A673 (cell line): ENCODE measurements at regions not wholly inside any gene's neighbourhood (a gene's known extent, or its start where the extent isn't known, plus 50 kb on each side); places are given as distances from the start of the nearest gene placed in this dataset.

Experiments used
- BruUV-seq: library from RNA; stranded (reverse); fragments of 400-500 nt; replicated peaks from 2 replicates; lab custom pipeline; 2021; lab: Mats Ljungman, UMichigan
- CTCF ChIA-PET: fragments of 300-600 bp; sonication (Branson Sonifier 250); formaldehyde crosslinking; loops from one replicate; lab custom pipeline; 2022; ENCODE audit warnings: antibody characterized with exemption; lab: Charles Lee
- POLR2A ChIA-PET: fragments of 300-600 bp; sonication (Branson Sonifier 250); formaldehyde crosslinking; loops from one replicate; lab custom pipeline; 2022; ENCODE audit warnings: antibody characterized with exemption; ENCODE audit not compliant: low non-redundant PET; lab: Charles Lee
- DNase-seq: peaks from one replicate; pipeline ENCODE4 v3.0.0-alpha.2; 2015; ENCODE audit warnings: low spot score
- H3K27ac ChIP-seq: fragments of 200-600 bp; sonication (generic); 2 replicates; pipeline ENCODE4 v1.5.1; 2016; ENCODE audit warnings: mixed run types, low read depth, mild to moderate bottlenecking, mixed read lengths, antibody characterized with exemption, low read length; ENCODE audit not compliant: poor library complexity, severe bottlenecking
- H3K27me3 ChIP-seq: fragments of 200-600 bp; sonication (generic); replicated peaks from 2 replicates; pipeline ENCODE4 v1.6.1; 2017; ENCODE audit warnings: mixed run types, low read depth, mild to moderate bottlenecking, mixed read lengths, antibody characterized with exemption, low read length; ENCODE audit not compliant: insufficient read depth, poor library complexity
- H3K36me3 ChIP-seq: fragments of 200-600 bp; sonication (generic); 2 replicates; pipeline ENCODE4 v1.6.1; 2016; ENCODE audit warnings: mixed run types, mild to moderate bottlenecking, mixed read lengths, antibody characterized with exemption, low read length; ENCODE audit not compliant: insufficient read depth, poor library complexity, severe bottlenecking
- H3K4me1 ChIP-seq: fragments of 200-600 bp; sonication (generic); 2 replicates; pipeline ENCODE4 v1.6.1; 2017; ENCODE audit warnings: mixed run types, mild to moderate bottlenecking, mixed read lengths, antibody characterized with exemption, low read length; ENCODE audit not compliant: insufficient read depth, poor library complexity, severe bottlenecking
- H3K4me3 ChIP-seq: fragments of 200-600 bp; sonication (generic); 2 replicates; pipeline ENCODE4 v1.5.1; 2016; ENCODE audit warnings: low read depth, mixed run types, mild to moderate bottlenecking, mixed read lengths, low read length; ENCODE audit not compliant: poor library complexity, severe bottlenecking
- H3K9me3 ChIP-seq: fragments of 200-600 bp; sonication (generic); 2 replicates; pipeline ENCODE4 v1.6.1; 2016; ENCODE audit warnings: mixed run types, low read depth, mild to moderate bottlenecking, mixed read lengths, antibody characterized with exemption, low read length; ENCODE audit not compliant: poor library complexity, severe bottlenecking
- EZH2 ChIP-seq: fragments of 200-600 bp; sonication (generic); IDR thresholded peaks from 2 replicates; pipeline ENCODE4 v1.6.1; 2017; ENCODE audit warnings: borderline replicate concordance, low read depth, mild to moderate bottlenecking, mixed read lengths, antibody characterized with exemption, low read length; ENCODE audit not compliant: poor library complexity, severe bottlenecking
- intact Hi-C: fragments of 100-400 bp; cut with micrococcal nuclease; formaldehyde crosslinking; loops from one replicate; pipeline ENCODE4 v1.10.0; 2022; ENCODE audit not compliant: unreplicated experiment
- TF ChIP-seq, protein P1 (sequence below): fragments of 300-800, 200-600 bp; sonication (generic); conservative IDR thresholded peaks from 2 replicates; pipeline ENCODE4 v1.5.1; 2017; ENCODE audit warnings: low read depth, mild to moderate bottlenecking, antibody characterized with exemption, low read length, moderate library complexity, mixed read lengths

DNA sequence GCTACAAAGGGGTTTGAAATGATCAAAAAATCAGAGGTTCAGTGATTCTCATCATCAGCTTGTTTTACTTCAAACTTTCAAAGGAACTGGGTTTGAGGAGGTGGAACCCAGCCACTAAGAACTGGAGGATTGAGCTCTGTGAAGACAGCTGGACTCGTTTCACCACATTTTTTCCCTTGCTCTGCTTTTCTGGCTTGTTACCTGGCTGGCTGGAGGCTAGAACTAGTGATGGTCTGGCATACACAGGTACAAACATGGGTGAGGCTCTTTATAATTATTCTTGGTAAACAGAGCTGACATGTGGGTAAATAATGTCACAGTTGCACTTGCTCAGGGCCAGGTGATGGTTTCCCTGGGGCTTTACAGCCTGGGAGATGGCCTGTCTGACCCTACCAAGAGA lies 352.5 kb downstream of the FGFR2 start:
- Histone ChIP-seq H3K36me3 (no peaks in the 10 kb centered on the region), H3K9me3 (no peaks in the 10 kb centered on the region), H3K27ac (peak overlapping the region; percentile 77), H3K27me3 (no peaks in the 10 kb centered on the region), H3K4me1 (peaks cover 26% of the 10 kb centered on the region), H3K4me3 (no peak overlapping the region)
- no peak for TF ChIP-seq EZH2
- TF ChIP-seq, protein P1, sequence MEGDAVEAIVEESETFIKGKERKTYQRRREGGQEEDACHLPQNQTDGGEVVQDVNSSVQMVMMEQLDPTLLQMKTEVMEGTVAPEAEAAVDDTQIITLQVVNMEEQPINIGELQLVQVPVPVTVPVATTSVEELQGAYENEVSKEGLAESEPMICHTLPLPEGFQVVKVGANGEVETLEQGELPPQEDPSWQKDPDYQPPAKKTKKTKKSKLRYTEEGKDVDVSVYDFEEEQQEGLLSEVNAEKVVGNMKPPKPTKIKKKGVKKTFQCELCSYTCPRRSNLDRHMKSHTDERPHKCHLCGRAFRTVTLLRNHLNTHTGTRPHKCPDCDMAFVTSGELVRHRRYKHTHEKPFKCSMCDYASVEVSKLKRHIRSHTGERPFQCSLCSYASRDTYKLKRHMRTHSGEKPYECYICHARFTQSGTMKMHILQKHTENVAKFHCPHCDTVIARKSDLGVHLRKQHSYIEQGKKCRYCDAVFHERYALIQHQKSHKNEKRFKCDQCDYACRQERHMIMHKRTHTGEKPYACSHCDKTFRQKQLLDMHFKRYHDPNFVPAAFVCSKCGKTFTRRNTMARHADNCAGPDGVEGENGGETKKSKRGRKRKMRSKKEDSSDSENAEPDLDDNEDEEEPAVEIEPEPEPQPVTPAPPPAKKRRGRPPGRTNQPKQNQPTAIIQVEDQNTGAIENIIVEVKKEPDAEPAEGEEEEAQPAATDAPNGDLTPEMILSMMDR: no peak
- no peak for DNase-seq
- intact Hi-C loops: no loop called here
- CTCF ChIA-PET: interaction anchor here (1.1 kb wide), 1 partner anchor 53 kb away, joined by 4 read pairs; no protein-coding TSS in a partner anchor
- BruUV-seq: no TSS peak
- POLR2A ChIA-PET: no interaction called here

DNA sequence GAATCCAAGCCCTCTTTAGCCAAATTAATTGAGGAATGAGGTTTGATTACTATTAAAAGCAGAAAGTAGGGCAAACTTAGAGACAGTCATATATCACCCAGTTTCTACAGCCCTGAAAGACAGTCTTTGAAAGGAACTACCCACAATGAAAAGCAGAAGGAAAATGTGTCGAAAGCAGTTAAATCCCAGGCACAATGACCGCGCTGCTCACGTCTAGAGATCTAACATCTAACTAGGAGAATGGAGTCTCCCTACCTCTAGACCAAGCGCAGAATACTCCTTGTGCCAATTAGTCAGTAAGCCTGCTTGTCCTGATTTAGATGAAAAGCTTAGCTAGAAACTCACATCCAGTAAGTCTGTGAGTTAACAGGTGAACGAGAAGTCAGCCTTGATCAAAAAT lies 350.0 kb downstream of the FGFR2 start:
- no peak overlapping the region for H3K4me3 ChIP-seq
- no peak for DNase-seq
- H3K27ac ChIP-seq: no peak overlapping the region
- no TSS peak for BruUV-seq
- TF ChIP-seq EZH2: no peak
- TF ChIP-seq, protein P1: no peak
- peaks cover 26% of the 10 kb centered on the region for H3K4me1 ChIP-seq
- H3K27me3 ChIP-seq: no peaks in the 10 kb centered on the region
- POLR2A ChIA-PET: no interaction called here
- no peaks in the 10 kb centered on the region for H3K9me3 ChIP-seq
- H3K36me3 ChIP-seq: no peaks in the 10 kb centered on the region
- CTCF ChIA-PET: no interaction called here
- intact Hi-C loops: no loop called here

DNA sequence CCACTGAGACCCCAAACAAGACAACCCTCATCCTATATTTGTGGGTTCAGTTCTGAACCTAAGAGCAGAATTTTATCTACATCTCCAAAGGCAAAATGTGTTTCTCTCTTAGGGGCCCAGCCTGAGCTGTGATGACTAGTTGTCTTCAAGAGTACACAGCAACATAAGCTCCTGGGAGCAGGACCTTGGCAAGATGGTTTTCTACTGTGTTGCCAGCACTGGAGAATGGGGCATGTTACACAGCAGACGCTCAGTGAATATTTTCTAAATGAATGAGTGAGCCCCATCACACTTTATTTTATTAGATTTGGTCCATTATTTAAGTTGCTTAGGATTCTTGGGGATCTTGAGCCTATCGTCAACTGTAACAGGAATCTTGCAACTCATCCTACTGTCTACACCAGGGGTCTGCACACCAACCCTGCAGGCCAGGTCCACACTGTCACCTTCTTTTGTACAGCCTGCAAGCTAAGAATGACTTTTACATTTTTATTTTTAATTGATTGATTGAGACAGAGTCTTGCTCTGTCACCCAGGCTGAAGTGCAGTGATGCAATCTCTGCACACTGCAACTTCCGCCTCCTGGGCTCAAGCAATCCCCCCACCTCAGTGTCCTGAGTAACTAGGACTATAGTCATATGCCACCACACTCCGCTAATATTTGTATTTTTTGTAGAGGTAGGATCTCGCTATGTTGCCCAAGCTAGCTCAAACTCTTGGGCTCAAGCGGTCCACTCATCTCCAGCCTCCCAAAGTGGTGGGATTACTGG lies 347.1 kb downstream of the FGFR2 start:
- POLR2A ChIA-PET: no interaction called here
- H3K4me3 ChIP-seq: no peak overlapping the region
- H3K27ac ChIP-seq: no peak overlapping the region
- BruUV-seq: no TSS peak
- peaks cover 3% of the 10 kb centered on the region for H3K4me1 ChIP-seq
- H3K36me3 ChIP-seq: no peaks in the 10 kb centered on the region
- H3K27me3 ChIP-seq: peaks cover 6% of the 10 kb centered on the region
- no peak for DNase-seq
- intact Hi-C loops: no loop called here
- CTCF ChIA-PET: no interaction called here
- TF ChIP-seq EZH2: no peak
- TF ChIP-seq, protein P1: no peak
- H3K9me3 ChIP-seq: no peaks in the 10 kb centered on the region
